Upper lobe of left lung (tissue), 4 donors: ENCODE measurements at regions not wholly inside any gene's neighbourhood (a gene's known extent, or its start where the extent isn't known, plus 50 kb on each side); places are given as distances from the start of the nearest gene placed in this dataset.

ENCODE experiments used
- EP300 ChIP-seq, 4 donors: sonication (generic); formaldehyde crosslinking; IDR thresholded peaks; one replicate each; pipeline ENCODE4 v1.5.1; 2017; ENCODE audit warnings: antibody characterized with exemption in 4 of 4, control low read depth in 2 of 4
- POLR2A ChIP-seq, 4 donors: fragments of 450-650 bp; IDR thresholded peaks; one replicate each; pipeline ENCODE4 v1.5.1; 2016 to 2017; ENCODE audit warnings: antibody characterized with exemption in 4 of 4, mild to moderate bottlenecking in 2 of 4
- POLR2AphosphoS5 ChIP-seq, 2 donors: sonication (generic); formaldehyde crosslinking; IDR thresholded peaks; one replicate each; pipeline ENCODE4 v1.5.1; 2017; ENCODE audit warnings: antibody characterized with exemption in 2 of 2
- TF ChIP-seq, protein P1 (sequence below), 6 experiments: fragments of 450-650 bp in 4 of 6; fragments of 200-600 bp in 2 of 6; sonication (generic) in 2 of 6; IDR thresholded peaks; one replicate each; pipeline ENCODE4 v1.5.1; 2016 to 2019; ENCODE audit warnings: antibody characterized with exemption in 6 of 6

GRCh38 chr11:98207086-98207485 is 813.7 kb upstream of the CNTN5 start:
- TF ChIP-seq, protein P1, sequence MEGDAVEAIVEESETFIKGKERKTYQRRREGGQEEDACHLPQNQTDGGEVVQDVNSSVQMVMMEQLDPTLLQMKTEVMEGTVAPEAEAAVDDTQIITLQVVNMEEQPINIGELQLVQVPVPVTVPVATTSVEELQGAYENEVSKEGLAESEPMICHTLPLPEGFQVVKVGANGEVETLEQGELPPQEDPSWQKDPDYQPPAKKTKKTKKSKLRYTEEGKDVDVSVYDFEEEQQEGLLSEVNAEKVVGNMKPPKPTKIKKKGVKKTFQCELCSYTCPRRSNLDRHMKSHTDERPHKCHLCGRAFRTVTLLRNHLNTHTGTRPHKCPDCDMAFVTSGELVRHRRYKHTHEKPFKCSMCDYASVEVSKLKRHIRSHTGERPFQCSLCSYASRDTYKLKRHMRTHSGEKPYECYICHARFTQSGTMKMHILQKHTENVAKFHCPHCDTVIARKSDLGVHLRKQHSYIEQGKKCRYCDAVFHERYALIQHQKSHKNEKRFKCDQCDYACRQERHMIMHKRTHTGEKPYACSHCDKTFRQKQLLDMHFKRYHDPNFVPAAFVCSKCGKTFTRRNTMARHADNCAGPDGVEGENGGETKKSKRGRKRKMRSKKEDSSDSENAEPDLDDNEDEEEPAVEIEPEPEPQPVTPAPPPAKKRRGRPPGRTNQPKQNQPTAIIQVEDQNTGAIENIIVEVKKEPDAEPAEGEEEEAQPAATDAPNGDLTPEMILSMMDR (IDR thresholded peaks at IDR 0.05): no peak
- TF ChIP-seq POLR2A (IDR thresholded peaks at IDR 0.05) (no peak), EP300 (IDR thresholded peaks at IDR 0.05) (no peak), POLR2AphosphoS5 (IDR thresholded peaks at IDR 0.05) (no peak)
